ACHN (cell line): ENCODE measurements at regions not wholly inside any gene's neighbourhood (a gene's known extent, or its start where the extent isn't known, plus 50 kb on each side); places are given as distances from the start of the nearest gene placed in this dataset.
A peak's percentile ranks its signal among the peaks of the same experiment; 100 is the strongest.
"Not testable (repeated sequence)": the region's sequence is repeated elsewhere in the genome, so short reads cannot be mapped to it uniquely, and the experiment has no call there.

Experiments used
- DNase-seq: peaks from one replicate; pipeline ENCODE4 v3.0.0-alpha.2; 2015
- in situ Hi-C: cut with HindIII; loops from 2 replicates; pipeline ENCODE4 v1.10.0; 2017; ENCODE audit warnings: low sequenced_read_pairs, low pct_ligation_motif_present, low pct_unique_long_range_greater_than_20kb

DNA sequence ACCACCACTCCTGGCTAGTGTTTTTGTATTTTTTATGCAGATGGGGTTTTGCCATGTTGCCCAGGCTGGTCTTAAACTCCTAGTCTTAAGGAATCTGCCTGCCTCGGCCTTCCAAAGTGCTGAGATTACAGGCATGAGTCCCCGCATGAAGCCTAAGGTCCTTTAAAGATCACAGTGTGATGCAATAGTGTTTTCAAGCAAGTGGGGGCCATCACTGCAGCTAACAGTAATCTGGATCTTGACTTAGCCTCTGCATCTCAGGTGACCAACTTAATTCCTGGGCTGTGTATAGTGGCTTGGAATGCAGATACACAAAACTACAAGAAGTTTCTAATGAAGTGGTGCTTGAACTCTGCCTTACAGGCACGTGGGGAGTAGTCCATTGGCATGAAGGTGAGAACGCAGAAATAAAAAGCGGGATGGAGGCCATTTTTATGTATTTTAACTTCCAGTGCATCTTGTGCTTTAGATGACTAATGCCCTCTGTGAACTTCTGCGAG lies 334.4 kb upstream of the SPRED2 start:
- in situ Hi-C loops: no loop called here
- no peak for DNase-seq

DNA sequence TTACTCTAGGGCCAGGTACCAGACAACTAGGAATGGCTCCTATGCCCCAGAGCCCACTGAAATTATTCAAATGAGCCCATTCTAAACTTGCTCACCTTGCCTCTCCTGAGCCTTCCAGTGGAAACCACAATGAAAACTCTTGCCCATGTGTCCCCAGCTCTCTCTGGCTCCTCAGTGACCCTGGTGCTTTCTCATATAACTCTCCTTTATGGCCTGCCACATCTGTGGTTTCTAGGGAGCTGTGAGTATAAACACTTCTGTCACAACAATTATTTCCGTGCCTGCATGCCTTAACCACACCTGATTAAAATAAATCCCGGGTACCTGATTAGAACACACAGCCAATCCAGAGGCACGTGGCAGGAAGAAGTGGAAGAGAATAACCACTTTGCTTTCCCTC lies 333.0 kb upstream of the SPRED2 start:
- in situ Hi-C loops: no loop called here

DNA sequence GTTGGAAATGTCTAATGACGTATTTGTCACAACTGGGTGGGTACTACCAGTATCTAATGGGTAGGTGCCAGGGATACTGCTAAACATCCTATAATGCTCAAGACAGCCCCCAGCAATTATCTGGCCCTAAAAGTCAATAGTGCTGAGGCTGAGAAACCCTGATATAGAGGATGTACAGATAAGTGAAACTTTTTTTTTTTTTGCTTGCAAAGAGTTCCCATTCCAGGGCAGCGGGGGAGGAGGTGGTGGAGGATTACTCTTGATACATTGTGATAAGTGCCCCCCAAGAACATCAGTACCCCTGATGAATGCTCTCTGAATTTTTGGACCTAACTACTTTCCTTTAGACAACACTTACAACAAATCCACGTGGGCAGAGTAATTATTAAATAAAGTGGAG lies 329.7 kb upstream of the SPRED2 start:
- no peak for DNase-seq
- in situ Hi-C loops: no loop called here

More for the DNA sequence above, 333.0 kb upstream of the SPRED2 start:
- no peak for DNase-seq

DNA sequence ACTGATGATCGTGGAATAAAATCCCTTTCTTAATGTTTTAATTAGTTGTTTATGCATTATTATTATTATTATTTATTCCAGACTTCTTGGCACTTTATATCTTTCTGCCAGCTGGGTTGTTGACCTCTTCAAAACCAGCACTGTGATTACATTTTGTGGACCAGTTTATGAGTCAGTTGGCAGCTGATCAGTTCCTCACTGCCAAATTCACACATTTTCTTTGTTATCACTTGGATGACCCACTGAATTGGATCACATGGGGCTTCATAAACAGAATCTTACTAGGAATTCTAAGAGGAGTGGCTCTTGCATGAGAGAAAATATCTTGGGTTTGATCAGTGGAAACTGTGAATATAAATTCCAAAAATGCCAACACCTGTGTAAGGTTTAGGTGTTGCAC lies 321.8 kb upstream of the SPRED2 start:
- in situ Hi-C loops: no loop called here
- no peak for DNase-seq

DNA sequence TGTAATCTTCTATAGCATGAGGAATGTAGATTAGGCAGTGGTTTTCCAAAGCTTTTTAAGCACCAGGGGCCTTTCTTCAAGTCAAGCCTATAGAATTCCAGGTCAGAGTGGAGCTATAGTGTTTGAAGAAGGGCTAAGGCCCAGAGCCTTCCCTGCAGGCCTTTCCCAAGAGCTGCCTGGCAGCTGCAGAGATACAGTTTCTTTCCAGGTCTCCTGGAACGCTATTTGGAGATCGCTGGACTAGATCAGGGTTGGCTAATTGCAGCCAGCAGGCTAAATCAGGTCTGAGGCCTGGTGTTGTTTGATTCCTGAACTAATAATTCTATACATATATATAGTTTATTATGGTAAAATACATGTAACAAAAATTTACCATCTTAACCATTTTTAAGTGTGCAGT lies 319.0 kb upstream of the SPRED2 start:
- in situ Hi-C loops: no loop called here
- no peak for DNase-seq

DNA sequence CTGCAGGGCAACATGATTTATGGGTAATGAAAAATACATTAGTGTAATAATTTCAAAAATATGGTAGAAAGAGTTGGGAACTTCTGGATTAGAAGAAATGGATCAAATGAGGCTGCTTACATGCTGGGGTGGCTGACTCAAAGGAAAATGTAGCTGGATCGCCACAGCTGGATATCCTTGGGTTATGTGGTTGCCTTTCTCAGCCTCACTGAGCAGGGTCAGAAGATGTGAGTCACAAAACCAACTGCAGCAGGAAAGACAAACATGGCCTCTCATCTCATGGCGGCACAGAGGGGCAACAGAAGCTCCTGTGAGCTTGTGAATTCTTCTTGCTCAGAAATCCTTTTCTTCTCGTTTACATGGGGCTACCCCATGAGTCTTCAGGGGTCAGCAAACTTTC lies 317.1 kb upstream of the SPRED2 start:
- in situ Hi-C loops: no loop called here
- peak; percentile 27 for DNase-seq

DNA sequence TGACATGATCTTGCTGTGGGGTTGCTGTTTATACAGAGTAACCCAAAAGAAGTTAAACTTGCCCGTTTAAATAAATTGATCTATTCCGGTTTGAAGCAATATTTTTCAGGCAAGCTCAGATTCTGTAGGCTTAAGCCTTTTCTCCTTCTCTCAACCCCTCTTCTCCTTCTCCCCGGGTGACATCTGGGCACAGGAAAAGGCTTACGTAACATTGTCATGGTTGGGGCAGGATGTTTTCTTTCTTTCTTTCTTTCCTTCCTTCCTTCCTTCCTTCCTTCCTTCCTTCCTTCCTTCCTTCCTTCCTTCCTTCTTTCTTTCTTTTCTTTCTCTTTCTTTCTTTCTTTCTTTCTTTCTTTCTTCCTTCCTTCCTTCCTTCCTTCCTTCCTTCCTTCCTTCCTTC lies 315.5 kb upstream of the SPRED2 start:
- in situ Hi-C loops, DNase-seq: not testable (repeated sequence)

DNA sequence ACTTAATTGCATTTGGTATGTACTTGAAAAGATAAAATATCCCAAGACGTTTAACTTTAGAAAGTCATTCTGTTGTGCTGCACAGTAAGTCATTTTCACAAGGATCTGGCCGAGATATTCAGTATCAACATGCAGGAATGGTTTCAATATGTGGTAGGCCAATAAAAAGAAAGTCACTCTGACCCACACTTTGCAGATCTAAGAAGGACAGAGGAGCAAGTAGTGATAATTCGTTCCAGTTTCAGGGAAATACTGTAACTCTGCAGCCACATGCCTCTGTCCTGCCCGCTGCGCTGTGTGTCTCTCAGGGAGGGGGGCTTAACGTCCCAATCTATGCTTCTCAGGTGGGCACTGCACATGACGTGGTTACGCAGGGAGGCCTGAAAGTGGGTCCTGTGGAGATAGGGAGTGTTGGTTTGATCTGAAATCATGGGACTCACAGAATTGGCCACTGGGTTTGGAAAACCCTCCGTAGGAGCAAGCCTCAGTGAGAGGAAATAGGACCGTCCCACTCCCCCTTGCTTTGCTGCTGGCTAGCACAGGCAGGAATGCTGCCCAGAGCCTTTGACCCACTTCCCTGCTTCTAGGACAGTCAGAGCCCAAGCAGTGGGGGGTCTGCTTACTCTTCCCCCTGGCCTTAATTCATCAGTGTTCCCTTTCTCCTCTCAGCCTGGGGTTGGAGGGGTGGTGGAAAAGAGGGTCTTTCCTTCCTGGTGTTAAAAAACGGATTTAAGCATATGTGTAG lies 314.7 kb upstream of the SPRED2 start:
- in situ Hi-C loops: no loop called here
- no peak for DNase-seq

DNA sequence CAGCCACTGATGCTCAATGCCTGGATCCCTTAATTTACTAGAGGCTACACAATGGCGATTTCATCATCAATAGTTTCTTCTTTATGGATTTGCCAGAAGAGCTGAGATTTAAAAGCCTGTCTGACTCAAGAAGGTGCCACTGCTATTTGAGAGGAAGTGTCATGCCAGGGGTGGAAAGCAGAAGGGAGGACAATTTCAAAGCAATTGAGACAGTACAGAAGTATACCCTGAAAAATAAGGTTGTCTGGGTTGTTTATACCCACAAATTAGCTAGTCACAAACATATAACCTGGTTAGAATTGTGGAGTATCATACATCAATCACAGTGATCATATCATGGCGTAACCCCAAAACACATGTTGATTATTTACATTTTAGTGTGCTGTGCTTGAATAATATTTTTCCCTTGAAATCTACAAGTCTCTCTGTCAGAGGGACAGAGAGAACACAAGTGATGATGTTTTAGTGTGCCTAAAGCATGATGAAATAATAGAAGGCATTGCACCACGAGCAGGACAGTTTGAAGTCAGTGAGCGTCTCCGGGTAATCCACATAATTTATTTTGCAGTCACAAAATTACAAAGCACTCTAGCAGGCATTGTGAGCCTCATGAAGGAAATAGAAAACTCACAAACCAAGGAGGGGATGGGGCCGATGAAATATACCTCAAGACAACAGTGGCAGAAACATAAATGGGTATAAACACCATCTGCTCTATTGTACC lies 312.2 kb upstream of the SPRED2 start:
- in situ Hi-C loops: no loop called here
- DNase-seq: no peak

DNA sequence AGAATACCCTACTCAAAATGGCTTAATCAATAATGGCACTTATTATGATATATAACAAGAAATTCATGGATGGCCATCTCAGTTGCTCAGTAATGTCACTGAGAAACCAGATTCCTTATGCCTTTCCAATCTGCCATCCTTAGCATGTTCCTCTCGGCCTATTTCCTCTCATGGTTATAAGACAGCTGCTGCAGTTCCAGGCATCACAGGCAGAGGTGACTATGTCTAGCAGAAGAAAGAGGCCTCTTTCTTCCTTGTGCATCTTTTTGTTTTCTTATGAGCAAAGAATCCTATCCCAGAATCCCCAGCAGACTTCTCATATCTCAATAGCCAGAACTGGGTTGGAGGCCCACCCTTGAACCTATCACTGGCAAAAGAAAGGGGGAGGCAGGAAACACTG lies 310.6 kb upstream of the SPRED2 start:
- in situ Hi-C loops: no loop called here
- DNase-seq: no peak

DNA sequence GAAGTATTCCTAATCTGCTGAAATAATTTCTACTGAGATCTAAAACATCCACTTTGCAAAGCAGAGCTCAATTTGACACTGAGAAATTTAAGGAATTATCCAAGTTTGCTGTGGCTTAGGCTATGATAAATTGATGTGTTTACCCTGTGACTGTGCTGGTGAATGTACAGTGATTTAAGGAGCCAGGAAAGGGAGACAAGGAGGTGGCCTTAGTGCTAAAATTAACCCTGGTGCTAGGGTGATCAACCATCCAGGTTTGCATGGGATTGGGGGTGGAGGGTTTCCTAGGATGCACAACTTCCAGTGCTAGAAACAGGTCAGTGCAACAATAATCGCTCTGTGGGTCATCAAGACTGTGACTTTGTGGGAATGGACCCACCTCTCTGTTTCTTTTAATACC lies 307.5 kb upstream of the SPRED2 start:
- in situ Hi-C loops: no loop called here
- DNase-seq: no peak

DNA sequence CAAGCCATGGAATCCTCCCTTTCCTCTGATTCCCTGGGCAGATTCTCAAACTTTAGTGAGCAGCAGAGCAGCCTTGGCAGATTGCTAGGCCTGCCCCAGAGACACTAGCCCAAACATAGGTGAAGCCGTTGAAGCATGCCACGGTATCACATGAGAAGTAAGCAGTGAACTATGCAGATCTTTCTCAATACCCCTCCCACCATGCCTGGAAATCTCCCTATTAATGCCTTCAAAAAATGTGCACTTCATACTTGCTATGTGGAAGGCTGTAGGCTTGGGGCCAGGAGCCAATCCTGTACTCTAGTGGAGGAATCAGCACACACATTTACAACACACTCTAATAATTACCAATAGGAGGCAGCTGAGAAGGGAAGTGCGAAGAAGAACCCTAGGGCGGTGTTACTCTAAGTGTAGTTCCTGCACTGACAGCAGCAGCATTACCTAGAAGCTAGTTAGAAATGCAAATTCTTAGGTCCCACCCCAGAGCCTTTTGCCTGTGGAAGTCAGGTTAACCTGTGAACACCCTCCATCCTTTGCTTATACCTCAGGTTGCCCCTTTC lies 305.1 kb upstream of the SPRED2 start:
- no peak for DNase-seq
- in situ Hi-C loops: no loop called here

DNA sequence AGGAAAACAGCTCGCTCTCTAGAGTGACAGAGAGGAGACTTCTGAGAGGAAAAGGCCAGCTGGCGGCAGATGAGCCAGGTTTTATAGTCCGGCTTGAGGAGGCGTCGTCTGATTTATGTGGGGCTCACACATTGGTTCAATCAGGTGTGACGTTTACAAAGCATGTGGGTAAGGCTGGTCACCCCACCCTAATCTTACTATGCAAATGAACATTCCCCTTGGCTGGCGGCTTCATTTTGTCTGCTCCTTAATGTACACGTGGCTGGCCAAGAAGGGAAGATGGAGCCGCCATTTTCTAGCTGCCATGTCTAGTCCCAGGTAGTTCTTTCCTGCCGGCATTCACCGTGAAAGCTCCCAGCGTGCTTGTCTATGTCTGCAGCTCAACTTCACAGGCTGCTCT lies 299.1 kb upstream of the SPRED2 start:
- in situ Hi-C loops: no loop called here
- no peak for DNase-seq

DNA sequence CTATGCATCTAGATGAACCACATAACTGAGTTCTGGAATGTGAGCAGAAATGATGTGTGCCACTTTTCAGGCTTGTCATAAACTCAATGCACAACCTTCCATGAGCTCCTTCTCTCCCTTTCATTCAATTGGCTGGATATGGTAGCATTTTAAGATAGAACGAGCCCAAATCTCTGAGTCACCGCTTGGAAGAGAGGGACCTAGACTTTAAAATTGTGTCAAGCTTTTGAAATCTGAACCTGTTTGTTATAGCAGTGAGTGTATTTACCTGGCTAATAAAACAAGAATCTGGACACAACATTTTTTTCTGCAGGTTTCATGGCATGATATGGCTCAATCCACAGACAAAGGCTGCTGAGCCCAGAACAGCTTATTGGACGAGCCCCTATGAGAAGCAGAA lies 297.8 kb upstream of the SPRED2 start:
- DNase-seq: no peak
- in situ Hi-C loops: no loop called here

DNA sequence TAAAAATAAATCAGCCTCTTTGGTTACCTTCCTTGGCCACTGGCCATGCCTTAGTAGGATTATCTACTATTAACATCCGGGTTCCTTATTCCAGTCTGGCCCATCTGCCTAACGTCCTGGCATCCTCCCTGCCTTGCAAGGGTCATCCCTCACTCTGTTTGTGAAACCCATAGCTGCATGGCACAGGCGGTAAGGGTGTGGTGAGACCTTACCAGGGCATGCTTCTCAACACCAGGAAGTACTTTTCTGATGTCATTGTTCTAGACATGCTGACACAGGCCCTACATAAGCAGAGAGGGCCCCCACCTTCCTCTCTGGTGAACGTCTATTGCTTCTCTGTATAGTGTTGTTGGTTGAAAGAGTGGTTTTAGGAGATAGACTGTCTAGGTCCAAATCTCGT lies 296.8 kb upstream of the SPRED2 start:
- no peak for DNase-seq
- in situ Hi-C loops: no loop called here

DNA sequence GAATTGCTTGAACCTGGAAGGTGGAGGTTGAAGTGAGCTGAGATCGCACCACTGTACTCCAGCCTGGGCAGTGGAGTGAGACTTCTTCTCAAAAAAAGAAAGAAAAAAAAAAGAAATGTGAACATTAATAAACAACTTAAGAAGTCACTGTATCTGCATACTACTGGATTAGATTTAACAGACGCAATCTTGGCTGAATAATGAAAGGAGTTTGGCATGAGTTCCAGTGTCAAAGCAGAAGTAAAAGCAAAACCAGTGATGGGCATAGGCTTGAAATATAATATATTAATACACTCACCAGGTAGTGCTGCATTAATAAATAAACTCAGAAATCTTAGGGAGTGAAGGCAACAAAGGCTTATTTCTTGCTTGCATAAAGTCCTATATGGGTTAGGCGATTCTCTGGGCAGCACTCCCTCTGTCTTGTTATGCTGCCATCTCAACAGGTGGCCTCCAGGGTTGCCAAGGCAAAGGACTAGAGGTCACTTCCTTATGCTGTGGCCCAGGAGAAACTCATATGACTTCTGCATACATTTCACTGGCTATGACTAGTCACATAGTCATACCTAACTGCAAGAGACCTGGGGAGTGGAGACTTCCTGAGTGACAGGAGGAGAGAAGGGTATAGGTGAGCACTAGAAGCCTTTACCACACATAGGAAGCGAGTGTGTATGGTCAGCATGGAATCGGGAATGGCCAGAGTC lies 296.2 kb upstream of the SPRED2 start:
- DNase-seq: no peak

DNA sequence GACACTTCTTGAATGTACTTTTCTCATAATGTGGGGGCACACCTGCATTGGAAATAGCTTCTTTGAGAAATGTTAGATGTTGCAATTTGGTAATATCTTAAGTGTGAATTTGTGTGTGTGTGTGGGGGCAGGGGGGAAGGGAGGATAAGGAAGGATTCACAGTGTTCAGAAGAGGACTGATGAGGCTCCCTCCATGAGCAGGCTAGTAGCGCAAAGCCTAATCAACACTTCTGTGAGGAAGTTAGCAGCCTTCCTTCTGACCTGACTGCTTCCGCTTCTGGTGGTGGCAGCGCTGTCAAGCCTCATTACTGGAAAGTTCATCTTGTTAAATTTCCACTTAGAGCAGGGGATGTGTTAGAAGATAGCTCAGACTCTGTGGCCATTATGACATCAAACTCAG lies 295.4 kb upstream of the SPRED2 start:
- DNase-seq: no peak
- in situ Hi-C loops: no loop called here

More for the DNA sequence above, 296.2 kb upstream of the SPRED2 start:
- in situ Hi-C loops: no loop called here

DNA sequence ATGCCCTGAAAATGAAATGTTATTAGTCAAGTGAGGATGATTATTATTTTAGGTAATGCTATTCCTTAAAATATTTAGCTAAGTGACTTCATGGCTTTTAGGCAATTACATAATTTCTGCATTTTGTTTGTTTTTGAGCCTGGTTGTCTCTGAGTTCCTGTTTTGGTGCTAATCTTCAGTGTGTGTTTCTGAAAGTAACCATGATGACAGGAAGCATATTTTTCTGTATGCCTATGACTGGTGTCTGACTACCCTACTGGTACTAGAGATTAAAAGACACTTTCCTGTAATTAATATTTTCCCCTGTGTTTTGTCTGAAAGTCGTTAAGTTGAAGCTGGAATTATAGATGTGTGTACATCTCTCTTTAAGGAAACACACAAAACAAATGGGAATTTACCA lies 295.0 kb upstream of the SPRED2 start:
- in situ Hi-C loops: no loop called here
- DNase-seq: no peak

DNA sequence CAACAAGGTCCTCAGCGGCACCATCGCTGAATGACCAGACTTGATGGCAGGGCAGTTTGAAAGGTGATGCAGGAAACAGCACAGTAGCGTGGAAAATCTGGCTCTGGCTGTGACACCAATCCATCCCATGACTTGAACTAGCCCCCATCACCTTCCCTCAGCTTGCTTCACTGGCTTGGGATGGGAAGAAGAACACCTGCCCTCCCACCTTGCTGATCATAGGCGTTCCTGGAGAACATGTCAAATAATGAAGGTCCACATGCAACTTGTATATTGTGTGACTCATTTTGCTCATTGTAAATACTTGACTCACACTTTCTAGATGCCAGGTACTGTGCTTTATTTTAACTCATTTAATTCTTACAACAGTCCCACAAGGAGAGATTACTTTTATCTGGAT lies 292.4 kb upstream of the SPRED2 start:
- DNase-seq: no peak
- in situ Hi-C loops: no loop called here
